HG02943 (cell line): ENCODE measurements at regions not wholly inside any gene's neighbourhood (a gene's known extent, or its start where the extent isn't known, plus 50 kb on each side); places are given as distances from the start of the nearest gene placed in this dataset.

ENCODE experiments used
- ATAC-seq: cut with Tn5 transposase; IDR thresholded peaks from one replicate; pipeline ENCODE4 v1.9.1; 2021; ENCODE audit warnings: mild to moderate bottlenecking, low read depth, moderate library complexity; ENCODE audit not compliant: unreplicated experiment

DNA sequence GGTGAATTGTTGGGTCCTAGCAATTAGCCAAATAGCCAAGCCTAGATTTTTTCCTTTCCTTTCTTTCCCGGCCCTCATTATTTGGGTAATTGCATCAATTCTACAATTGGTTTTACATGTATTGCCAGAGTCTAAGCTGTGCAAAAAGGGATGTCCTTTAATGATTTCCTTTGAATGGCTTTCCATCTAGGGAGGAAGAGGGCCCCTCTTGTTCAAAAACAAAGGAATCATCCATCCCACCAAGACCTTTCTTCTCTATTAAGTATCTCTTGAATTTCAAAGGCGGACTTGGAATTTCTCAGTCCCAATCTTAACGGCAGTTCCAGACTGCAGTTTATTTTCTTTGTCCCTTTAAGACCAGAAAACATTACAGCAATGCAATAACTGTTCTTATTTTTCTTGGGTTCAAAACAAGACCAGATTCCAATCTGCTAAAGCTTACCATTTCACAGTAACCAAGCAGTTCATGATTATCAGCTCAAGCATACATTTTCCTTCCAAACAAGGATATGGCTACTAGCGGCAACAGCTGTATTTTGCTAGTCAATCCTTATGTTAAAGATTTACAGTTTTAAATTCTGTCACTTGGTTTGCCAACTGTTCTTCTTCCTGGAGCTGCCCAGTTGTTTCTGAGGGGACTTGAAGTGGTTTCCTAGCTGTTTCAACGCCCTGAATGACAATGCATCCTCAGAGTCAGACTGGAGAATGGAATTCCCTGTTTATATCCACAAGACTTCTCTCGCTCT, 91.4 kb upstream of the LRIG1 start:
- ATAC-seq, result no peak

DNA sequence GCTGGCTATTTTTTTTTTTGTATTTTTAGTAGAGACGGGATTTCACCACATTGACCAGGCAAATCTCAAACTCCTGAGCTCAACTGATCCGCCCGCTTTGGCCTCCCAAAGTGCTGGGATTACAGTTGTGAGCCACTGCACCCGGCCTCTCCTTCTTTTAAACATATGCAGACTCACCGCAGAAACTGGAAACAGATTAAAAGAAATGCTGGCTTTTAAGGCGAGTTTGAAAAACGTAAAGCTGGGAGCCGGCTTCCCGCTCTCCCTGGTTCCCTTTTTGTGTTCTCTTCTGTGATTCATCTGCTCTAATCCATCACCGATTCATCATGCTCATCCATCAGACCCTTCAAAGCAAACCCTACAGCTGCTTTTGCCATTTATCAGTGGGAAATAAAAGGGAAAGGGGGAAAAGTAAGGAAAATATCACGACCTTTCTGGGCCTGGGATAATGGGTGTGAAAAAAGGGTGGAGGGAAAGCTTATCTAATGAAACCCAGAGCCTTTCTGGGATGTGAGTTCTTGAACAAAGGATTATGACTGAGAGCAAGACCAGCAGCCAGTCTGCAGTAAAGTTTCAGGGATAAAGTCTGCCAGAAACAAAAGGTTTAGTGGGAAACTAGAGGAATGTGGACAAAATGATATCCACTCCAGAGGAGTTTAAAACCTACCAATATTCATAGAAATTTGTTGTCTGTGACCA, 92.3 kb upstream of the LRIG1 start:
- no peak for ATAC-seq

- no peak for ATAC-seq
Measured at GRCh38 chr3:66593978-66594377, 93.2 kb upstream of the LRIG1 start.

- ATAC-seq, result no peak
Measured at GRCh38 chr3:66597308-66597863, 96.6 kb upstream of the LRIG1 start.

- ATAC-seq, result no peak
Measured at GRCh38 chr3:66598168-66598567, 97.3 kb upstream of the LRIG1 start.

GRCh38 chr3:66602237-66602636, 101.4 kb upstream of the LRIG1 start:
- ATAC-seq, result no peak

- no peak for ATAC-seq
Measured at GRCh38 chr3:66602691-66603090, 101.9 kb upstream of the LRIG1 start.

DNA sequence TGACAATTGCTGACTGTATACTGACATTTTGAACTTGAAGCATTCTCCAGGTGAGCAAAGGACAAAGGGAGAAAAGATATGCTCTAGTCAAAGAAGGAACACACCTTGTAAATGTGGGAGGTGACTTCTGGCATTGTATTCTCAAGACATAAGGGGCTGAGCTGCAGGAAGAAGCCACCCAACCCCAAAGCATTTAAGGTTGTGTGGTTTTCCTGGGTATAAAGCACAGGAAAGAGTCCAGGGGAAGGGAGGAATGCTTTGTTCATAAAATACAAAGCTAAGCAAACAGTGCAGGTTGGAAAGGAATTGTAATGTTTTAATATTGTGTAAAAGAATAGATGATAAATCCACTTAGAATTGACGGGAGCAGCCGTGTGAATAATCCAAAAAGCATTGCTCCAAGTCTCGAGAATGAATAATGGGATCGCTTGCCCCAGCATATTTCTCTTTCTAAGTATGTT, 102.4 kb upstream of the LRIG1 start:
- ATAC-seq, result no peak

DNA sequence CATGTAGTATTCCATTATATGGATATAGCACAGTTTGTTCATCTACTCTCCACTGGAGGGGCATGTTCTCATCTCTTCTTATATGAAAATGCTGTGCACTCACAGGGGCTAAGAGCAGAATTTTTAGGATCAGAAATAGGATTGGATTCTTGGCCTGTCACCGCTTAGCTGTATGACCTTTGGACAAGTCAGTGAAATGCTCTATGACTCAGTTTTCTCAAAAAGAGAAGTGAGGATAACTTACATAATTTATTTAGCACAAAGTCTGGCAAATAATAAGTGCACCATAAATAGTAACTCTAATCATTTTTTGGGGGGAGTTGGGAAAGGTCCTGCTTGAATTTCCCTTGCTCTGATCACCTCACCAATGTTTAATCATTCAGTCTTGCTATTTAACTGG, 103.7 kb upstream of the LRIG1 start:
- ATAC-seq, result no peak

- no peak for ATAC-seq
Measured at GRCh38 chr3:66606126-66606525, 105.3 kb upstream of the LRIG1 start.

GRCh38 chr3:66606868-66607267, 106.0 kb upstream of the LRIG1 start:
- no peak for ATAC-seq

DNA sequence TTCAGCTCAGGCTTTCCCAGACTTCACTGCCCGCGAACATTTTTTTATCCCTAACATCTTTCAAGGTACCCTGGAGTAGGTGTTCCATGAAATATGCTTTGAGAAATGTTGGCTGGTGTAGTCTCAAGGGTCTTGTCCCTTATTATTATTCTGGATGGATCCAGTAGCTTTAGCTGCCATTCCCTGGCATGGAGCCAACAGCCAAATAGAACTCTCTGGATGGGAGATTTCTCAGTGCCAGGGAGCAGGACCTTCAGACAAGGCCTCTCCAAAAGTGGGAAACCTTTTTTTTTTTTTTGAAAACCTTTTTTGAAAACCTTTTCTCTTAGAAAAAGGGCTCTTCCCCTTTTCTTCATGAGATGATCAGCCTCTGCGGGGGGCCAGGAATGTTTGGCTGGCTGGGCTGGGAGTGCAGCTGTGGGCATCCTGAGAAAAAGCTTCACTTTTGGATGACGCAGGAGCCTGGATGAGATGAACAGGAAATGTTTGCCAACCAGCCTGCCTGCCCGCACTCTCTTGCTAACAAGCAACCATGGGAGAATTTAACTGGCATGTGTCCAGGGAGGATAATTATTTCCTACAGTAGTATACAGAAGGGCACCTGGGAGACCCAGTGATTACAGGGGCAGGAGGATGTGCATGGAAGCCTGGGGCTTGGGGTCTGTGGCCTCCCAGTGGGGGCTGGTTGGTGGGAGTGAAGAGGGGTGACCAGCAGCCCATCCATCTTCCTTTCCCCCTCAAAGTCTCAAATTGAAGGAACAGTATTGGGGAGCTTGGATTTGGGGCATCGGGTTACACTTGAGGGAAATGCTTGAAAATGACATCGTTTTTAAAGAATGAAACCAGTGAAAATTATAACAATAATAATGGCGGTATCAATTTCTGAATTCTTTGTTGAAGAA, 109.1 kb upstream of the LRIG1 start:
- no peak for ATAC-seq

GRCh38 chr3:66610562-66610909, 109.7 kb upstream of the LRIG1 start:
- no peak for ATAC-seq

- ATAC-seq, result no peak
Measured at GRCh38 chr3:66615643-66616301, 115.0 kb upstream of the LRIG1 start.

GRCh38 chr3:66617351-66617750, 116.5 kb upstream of the LRIG1 start:
- no peak for ATAC-seq

GRCh38 chr3:66618066-66618465, 117.2 kb upstream of the LRIG1 start:
- ATAC-seq, result no peak

DNA sequence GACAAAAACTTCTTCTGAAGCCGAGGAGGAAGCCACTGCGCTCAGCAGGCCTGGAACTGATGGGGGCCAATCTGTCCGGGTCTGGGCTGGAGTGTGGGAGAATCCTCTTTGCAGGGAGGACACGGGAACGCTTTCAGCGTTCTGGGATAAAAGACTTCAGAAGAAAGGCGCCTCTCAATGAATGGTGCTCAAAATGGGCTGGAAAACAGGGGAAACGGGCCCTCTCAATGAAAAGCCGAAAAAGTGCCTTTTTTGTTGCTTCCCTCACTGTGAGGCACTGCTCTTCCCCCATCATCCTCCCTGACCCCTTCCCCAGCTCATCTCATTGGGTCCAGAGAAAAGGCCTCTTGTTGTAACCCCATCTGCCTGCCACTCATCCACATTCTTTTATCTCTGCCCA, 119.5 kb upstream of the LRIG1 start:
- no peak for ATAC-seq

GRCh38 chr3:66622756-66623457, 122.1 kb upstream of the LRIG1 start:
- no peak for ATAC-seq

DNA sequence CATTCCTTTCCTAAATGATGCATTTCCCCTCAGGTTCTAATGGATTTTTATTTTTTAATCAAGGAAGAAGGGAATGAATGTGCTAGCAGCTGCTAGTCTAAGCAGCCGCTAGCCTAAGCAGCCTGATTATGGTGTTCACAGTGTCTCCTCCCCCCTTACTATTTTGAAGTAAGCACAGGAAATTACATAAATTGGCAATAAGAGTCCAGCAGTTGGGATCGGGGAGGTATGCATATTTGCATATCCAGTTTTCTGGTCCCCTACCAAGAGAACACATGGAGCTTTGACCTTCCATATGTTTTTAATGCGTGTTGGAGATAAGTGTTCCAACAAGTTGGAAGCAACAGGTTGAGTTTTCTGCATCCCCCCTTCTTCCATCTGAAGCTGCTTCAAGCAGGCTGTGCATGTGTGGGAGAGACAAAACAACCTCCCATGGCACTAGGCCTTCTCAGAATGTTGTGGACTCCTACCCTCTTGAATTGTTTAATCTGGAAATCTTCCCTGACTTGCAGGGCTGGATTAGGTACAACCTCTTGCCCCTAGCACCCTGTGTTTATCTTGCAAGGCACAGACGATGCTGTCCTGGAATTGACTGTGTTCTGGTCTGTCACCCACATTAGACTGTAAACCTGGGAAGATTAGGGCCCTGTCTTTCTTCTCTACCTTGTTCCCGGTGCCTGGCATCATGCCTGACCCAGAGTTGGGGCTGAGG, 124.8 kb upstream of the LRIG1 start:
- ATAC-seq, result no peak
